ENCODE measurements at regions not wholly inside any gene's neighbourhood (a gene's known extent, or its start where the extent isn't known, plus 50 kb on each side); places are given as distances from the start of the nearest gene placed in this dataset.

DNA sequence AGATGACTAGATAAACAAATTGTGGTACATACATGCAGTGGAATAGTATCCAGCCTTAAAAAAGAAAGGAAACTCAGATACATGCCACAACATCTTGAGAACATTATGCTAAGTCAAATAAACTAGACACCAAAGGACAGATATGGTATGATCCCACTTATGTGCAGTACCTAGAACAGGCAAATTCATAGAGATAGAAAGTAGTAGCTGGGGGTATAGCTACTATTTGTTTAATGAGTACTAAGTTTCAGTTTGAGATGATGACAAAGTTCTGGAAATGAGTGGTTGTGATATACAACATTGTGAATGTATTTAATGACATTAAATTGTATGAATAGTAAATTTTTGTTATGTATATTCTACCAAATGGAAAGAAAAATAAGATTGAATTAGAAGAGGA is 477.2 kb upstream of the CFAP20DC start:
- TF ChIP-seq, protein P1, sequence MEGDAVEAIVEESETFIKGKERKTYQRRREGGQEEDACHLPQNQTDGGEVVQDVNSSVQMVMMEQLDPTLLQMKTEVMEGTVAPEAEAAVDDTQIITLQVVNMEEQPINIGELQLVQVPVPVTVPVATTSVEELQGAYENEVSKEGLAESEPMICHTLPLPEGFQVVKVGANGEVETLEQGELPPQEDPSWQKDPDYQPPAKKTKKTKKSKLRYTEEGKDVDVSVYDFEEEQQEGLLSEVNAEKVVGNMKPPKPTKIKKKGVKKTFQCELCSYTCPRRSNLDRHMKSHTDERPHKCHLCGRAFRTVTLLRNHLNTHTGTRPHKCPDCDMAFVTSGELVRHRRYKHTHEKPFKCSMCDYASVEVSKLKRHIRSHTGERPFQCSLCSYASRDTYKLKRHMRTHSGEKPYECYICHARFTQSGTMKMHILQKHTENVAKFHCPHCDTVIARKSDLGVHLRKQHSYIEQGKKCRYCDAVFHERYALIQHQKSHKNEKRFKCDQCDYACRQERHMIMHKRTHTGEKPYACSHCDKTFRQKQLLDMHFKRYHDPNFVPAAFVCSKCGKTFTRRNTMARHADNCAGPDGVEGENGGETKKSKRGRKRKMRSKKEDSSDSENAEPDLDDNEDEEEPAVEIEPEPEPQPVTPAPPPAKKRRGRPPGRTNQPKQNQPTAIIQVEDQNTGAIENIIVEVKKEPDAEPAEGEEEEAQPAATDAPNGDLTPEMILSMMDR (IDR thresholded peaks at IDR 0.05), result no peak
- TF ChIP-seq POLR2A (IDR thresholded peaks at IDR 0.05), result no peak
